Vagina (tissue), 2 donors: ENCODE measurements at regions not wholly inside any gene's neighbourhood (a gene's known extent, or its start where the extent isn't known, plus 50 kb on each side); places are given as distances from the start of the nearest gene placed in this dataset.

Source experiments
- POLR2AphosphoS5 ChIP-seq, 2 donors: sonication (generic); formaldehyde crosslinking; IDR thresholded peaks; one replicate each; pipeline ENCODE4 v1.9.0; 2017; ENCODE audit warnings: antibody characterized with exemption in 2 of 2, mild to moderate bottlenecking in 2 of 2, low read depth in 1 of 2; ENCODE audit not compliant: insufficient read depth in 1 of 2
- TF ChIP-seq, protein P1 (sequence below), 3 experiments: fragments of 450-650 bp in 2 of 3; fragments of 200-600 bp in 1 of 3; sonication (generic) in 1 of 3; IDR thresholded peaks; one replicate each; pipeline ENCODE4 v1.5.1; 2017 to 2019; ENCODE audit warnings: antibody characterized with exemption in 3 of 3, mild to moderate bottlenecking in 2 of 3, moderate library complexity in 2 of 3

DNA sequence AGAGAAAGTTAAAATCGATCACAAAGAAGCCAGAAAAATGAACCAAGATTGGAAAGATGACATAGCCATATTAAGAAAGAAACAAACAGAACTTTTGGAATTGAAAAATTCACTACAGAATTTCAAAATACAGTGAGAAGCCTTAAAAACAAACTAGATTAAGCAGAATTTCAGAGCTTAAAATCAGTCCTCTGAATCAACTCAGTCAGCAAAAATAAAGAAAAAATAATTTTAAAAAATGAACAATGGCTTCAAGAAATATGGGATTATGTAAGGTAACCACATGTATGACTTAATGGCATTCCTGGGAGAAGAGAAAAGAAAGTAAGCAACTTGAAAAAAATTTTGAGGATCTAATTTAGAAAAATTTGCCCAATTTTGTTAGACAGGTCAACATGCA lies 696.2 kb downstream of the TSN start:
- TF ChIP-seq, protein P1, sequence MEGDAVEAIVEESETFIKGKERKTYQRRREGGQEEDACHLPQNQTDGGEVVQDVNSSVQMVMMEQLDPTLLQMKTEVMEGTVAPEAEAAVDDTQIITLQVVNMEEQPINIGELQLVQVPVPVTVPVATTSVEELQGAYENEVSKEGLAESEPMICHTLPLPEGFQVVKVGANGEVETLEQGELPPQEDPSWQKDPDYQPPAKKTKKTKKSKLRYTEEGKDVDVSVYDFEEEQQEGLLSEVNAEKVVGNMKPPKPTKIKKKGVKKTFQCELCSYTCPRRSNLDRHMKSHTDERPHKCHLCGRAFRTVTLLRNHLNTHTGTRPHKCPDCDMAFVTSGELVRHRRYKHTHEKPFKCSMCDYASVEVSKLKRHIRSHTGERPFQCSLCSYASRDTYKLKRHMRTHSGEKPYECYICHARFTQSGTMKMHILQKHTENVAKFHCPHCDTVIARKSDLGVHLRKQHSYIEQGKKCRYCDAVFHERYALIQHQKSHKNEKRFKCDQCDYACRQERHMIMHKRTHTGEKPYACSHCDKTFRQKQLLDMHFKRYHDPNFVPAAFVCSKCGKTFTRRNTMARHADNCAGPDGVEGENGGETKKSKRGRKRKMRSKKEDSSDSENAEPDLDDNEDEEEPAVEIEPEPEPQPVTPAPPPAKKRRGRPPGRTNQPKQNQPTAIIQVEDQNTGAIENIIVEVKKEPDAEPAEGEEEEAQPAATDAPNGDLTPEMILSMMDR (IDR thresholded peaks at IDR 0.05): no peak
- no peak for TF ChIP-seq POLR2AphosphoS5 (IDR thresholded peaks at IDR 0.05; ENCODE audit: insufficient read depth in 1 of 2, low read depth in 1 of 2)
